Right cardiac atrium (tissue), 5 donors: ENCODE measurements at regions not wholly inside any gene's neighbourhood (a gene's known extent, or its start where the extent isn't known, plus 50 kb on each side); places are given as distances from the start of the nearest gene placed in this dataset.

Experiments
- ATAC-seq, 2 donors: fragments of 200-7000 bp; cut with Tn5 transposase; one replicate each; pipeline versions ENCODE4 v1.8.0 to v1.9.1; 2020; ENCODE audit warnings: moderate library complexity in 2 of 2, mild to moderate bottlenecking in 1 of 2
- DNase-seq, 3 donors: peaks; one replicate each; pipeline ENCODE4 v3.0.0-alpha.2; 2020
- H3K27ac ChIP-seq: one replicate; pipeline ENCODE4 v1.5.1; 2013; ENCODE audit warnings: mild to moderate bottlenecking, low read length, control low read depth, moderate library complexity
- H3K27me3 ChIP-seq: one replicate; pipeline ENCODE4 v1.6.1; 2013; ENCODE audit not compliant: control insufficient read depth, insufficient read depth
- H3K4me1 ChIP-seq: one replicate; pipeline ENCODE4 v1.6.1; 2013; ENCODE audit warnings: low read length; ENCODE audit not compliant: control insufficient read depth, insufficient read depth
- H3K4me3 ChIP-seq: one replicate; pipeline ENCODE4 v1.5.1; 2013; ENCODE audit warnings: low read length, control low read depth
- H3K9me3 ChIP-seq: one replicate; pipeline ENCODE4 v1.6.1; 2013; ENCODE audit warnings: low read length; ENCODE audit not compliant: control insufficient read depth
- WGBS: extraction: QIAGEN DNeasy Blood & Tissue Kit; methylation state at CpG from one replicate; pipeline ENCODE4 v1.1.7; 2013; 5-methylcytosine and 5-hydroxymethylcytosine counted together
- intact Hi-C, 4 donors: fragments of 100-400 bp; cut with DNase I; formaldehyde crosslinking; loops; one replicate each; pipeline versions ENCODE4 v1.11.0 to v1.14.0; 2022 to 2023
- donor health status: healthy with polysubstance abuse.
- donor health status: DM: no; HTN: yes; CAD: no.
- donor health status: DM: no; HTN: no; CAD: no.
- donor health status: DM: no; HTN: yes; CAD: no; lungs with severe emphysema.
- donor health status: DM: yes; HTN: yes; CAD: no.

GRCh38 chr4:171710743-171711142, 102.5 kb upstream of the GALNTL6 start:
- Histone ChIP-seq H3K27ac (no peak overlapping the region), H3K9me3 (no peaks in the 10 kb centered on the region), H3K4me3 (no peak overlapping the region), H3K4me1 (no peaks in the 10 kb centered on the region), H3K27me3 (no peaks in the 10 kb centered on the region)
- intact Hi-C loops = no loop called here
- WGBS = 85% methylated on average over 1 of the region's 1 CpG
- ATAC-seq = no peak
- DNase-seq = no peak

- ATAC-seq (no peak), DNase-seq (no peak)
- Histone ChIP-seq H3K4me1 (no peaks in the 10 kb centered on the region), H3K9me3 (no peaks in the 10 kb centered on the region), H3K27ac (no peak overlapping the region), H3K27me3 (no peaks in the 10 kb centered on the region), H3K4me3 (no peak overlapping the region)
- 57% methylated on average over 4 of the region's 4 CpGs for WGBS
- intact Hi-C loops = no loop called here
Observed at GRCh38 chr4:171676555-171677215, 136.5 kb upstream of the GALNTL6 start.

GRCh38 chr4:171674781-171675180, 138.4 kb upstream of the GALNTL6 start:
- no peaks in the 10 kb centered on the region for H3K9me3 ChIP-seq
- no peaks in the 10 kb centered on the region for H3K4me1 ChIP-seq
- DNase-seq (no peak), ATAC-seq (no peak)
- H3K27ac ChIP-seq = no peak overlapping the region
- intact Hi-C loops = no loop called here
- no peaks in the 10 kb centered on the region for H3K27me3 ChIP-seq
- WGBS = 91% methylated on average over 11 of the region's 11 CpGs
- H3K4me3 ChIP-seq = no peak overlapping the region

- Histone ChIP-seq H3K9me3 (no peaks in the 10 kb centered on the region), H3K27ac (no peak overlapping the region), H3K27me3 (no peaks in the 10 kb centered on the region), H3K4me1 (no peaks in the 10 kb centered on the region), H3K4me3 (no peak overlapping the region)
- intact Hi-C loops = no loop called here
- 80% methylated on average over 3 of the region's 3 CpGs for WGBS
- DNase-seq = no peak
- no peak for ATAC-seq
Observed at GRCh38 chr4:171668403-171668802, 144.8 kb upstream of the GALNTL6 start.

DNA sequence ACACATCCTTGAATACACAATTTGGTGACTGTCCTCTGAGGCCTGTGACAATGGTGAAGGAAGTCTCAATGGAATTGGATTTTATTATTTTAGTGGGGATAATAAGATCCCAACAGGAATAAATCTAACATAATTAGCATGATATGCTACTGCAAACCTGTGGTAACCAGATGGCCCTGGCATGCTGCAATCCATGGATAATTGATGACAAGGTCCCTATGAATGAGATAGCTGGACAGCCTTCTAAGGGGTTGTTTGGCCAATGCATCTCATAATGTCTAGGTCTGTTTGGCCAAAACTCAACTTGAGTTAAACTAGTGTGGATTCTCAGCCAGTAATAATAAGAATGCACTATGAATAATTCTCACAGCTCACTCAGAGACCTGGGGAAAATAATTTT, 145.3 kb upstream of the GALNTL6 start:
- DNase-seq = no peak
- no peak overlapping the region for H3K4me3 ChIP-seq
- no peak overlapping the region for H3K27ac ChIP-seq
- H3K9me3 ChIP-seq = no peaks in the 10 kb centered on the region
- no peak for ATAC-seq
- intact Hi-C loops = no loop called here
- no peaks in the 10 kb centered on the region for H3K27me3 ChIP-seq
- H3K4me1 ChIP-seq = no peaks in the 10 kb centered on the region

DNA sequence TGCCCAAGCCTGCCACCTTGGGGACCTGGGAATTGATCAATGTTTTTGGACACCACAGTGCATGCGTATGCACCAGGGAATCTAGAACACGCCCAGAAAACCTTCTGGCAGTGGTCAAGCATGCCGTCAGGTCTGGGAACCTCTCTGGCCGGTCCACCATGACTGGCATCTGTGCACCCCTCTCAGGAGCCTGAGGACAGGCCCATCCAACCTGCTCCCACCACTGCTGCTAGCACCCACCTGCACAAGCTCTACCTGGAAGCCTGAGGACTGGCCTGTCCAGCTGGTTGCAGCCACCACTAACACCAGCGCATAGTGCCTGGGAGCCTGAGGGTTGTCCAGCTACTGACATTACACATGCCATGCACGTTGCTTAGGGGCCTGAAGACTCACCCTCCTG, 162.1 kb upstream of the GALNTL6 start:
- intact Hi-C loops = no loop called here
- H3K4me3 ChIP-seq = no peak overlapping the region
- ATAC-seq (no peak), DNase-seq (no peak)
- WGBS = 86% methylated on average over 6 of the region's 6 CpGs
- no peak overlapping the region for H3K27ac ChIP-seq
- H3K4me1 ChIP-seq = no peaks in the 10 kb centered on the region
- no peaks in the 10 kb centered on the region for H3K27me3 ChIP-seq
- H3K9me3 ChIP-seq = no peaks in the 10 kb centered on the region

DNA sequence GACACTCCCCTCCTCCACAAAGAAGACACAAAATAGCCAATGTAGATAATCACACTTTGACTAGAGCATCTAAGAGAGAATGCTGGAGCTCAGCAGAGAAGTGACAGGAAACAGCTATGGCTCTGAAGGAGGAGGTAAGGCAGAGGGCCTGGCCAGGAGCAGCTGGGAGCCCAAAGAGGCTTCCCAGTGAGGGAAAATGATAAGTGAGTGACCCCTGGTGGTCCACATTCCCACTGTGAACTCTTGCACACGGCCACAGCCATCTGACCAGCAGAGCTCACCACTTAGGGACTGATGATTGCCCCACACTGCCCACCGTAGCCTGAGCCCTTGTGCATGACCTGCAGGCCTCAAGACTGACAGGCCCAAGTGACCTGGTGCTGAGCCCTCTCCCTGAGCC, 162.7 kb upstream of the GALNTL6 start:
- no peaks in the 10 kb centered on the region for H3K9me3 ChIP-seq
- ATAC-seq (no peak), DNase-seq (no peak)
- no peak overlapping the region for H3K27ac ChIP-seq
- no peaks in the 10 kb centered on the region for H3K4me1 ChIP-seq
- WGBS = 42% methylated on average over 2 of the region's 2 CpGs
- no peak overlapping the region for H3K4me3 ChIP-seq
- no peaks in the 10 kb centered on the region for H3K27me3 ChIP-seq
- intact Hi-C loops = no loop called here

DNA sequence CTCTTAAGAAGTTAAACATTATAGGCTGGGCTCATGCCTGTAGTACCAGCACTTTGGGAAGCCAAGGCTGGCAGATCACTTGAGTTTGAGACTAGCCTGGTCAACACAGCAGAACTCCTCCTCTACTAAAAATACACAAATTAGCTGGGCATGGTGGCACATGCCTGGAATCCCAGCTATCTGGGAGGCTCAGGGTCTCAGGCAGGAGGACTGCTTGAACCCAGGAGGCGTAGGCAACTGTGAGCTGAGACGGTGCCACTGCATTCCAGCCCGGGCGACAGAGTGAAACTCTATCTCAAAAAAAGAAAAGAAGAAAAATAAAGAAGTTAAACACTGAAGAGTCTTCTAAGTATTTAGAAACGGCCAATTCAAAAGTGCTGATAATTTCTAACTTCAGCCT, 164.3 kb upstream of the GALNTL6 start:
- no peaks in the 10 kb centered on the region for H3K27me3 ChIP-seq
- no peaks in the 10 kb centered on the region for H3K4me1 ChIP-seq
- DNase-seq (no peak), ATAC-seq (no peak)
- intact Hi-C loops = no loop called here
- no peak overlapping the region for H3K27ac ChIP-seq
- no peaks in the 10 kb centered on the region for H3K9me3 ChIP-seq
- no peak overlapping the region for H3K4me3 ChIP-seq
- WGBS = 64% methylated on average over 5 of the region's 5 CpGs

GRCh38 chr4:171646984-171647383, 166.2 kb upstream of the GALNTL6 start:
- 66% methylated on average over 6 of the region's 6 CpGs for WGBS
- H3K27me3 ChIP-seq = no peaks in the 10 kb centered on the region

GRCh38 chr4:171644430-171645057, 168.7 kb upstream of the GALNTL6 start:
- ATAC-seq (no peak), DNase-seq (no peak)
- Histone ChIP-seq H3K9me3 (no peaks in the 10 kb centered on the region), H3K4me3 (no peak overlapping the region), H3K27ac (no peak overlapping the region), H3K27me3 (no peaks in the 10 kb centered on the region), H3K4me1 (no peaks in the 10 kb centered on the region)
- WGBS = 67% methylated on average over 7 of the region's 7 CpGs
- intact Hi-C loops = no loop called here

More at GRCh38 chr4:171646984-171647383, 166.2 kb upstream of the GALNTL6 start:
- intact Hi-C loops = no loop called here
- ATAC-seq (no peak), DNase-seq (no peak)
- H3K4me1 ChIP-seq = no peaks in the 10 kb centered on the region
- H3K4me3 ChIP-seq = no peak overlapping the region
- no peaks in the 10 kb centered on the region for H3K9me3 ChIP-seq
- H3K27ac ChIP-seq = no peak overlapping the region

DNA sequence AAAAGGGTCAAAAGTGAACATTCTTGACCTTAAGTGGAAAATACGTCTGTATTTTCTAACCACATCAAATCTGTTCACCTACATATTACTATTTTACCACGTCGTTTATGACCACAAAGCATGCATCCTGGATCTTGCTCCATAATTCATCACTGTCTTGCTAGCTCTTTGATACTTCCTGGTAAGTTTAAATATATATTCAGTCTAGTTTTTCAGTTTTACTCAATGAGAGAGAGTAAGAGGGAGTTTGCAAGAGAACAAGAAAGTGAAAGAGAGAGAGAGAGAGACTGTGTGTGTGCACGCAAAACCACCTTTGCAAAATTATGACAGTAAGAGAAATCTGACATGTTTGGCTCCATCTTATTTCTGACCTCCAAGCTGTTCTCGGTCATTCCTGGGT, 173.7 kb upstream of the GALNTL6 start:
- H3K4me3 ChIP-seq = no peak overlapping the region
- 72% methylated on average over 5 of the region's 5 CpGs for WGBS
- intact Hi-C loops = no loop called here
- H3K4me1 ChIP-seq = no peaks in the 10 kb centered on the region
- H3K27me3 ChIP-seq = no peaks in the 10 kb centered on the region
- no peak for ATAC-seq
- no peak overlapping the region for H3K27ac ChIP-seq
- H3K9me3 ChIP-seq = no peaks in the 10 kb centered on the region
- no peak for DNase-seq

- H3K4me1 ChIP-seq = no peaks in the 10 kb centered on the region
- no peaks in the 10 kb centered on the region for H3K27me3 ChIP-seq
- no peak for DNase-seq
- no peak overlapping the region for H3K4me3 ChIP-seq
- H3K27ac ChIP-seq = no peak overlapping the region
- no peaks in the 10 kb centered on the region for H3K9me3 ChIP-seq
- intact Hi-C loops = no loop called here
- 78% methylated on average over 2 of the region's 2 CpGs for WGBS
- ATAC-seq = no peak
Observed at GRCh38 chr4:171636606-171637005, 176.6 kb upstream of the GALNTL6 start.
